ENCODE measurements at regions not wholly inside any gene's neighbourhood (a gene's known extent, or its start where the extent isn't known, plus 50 kb on each side); places are given as distances from the start of the nearest gene placed in this dataset.
"Not testable (repeated sequence)": the region's sequence is repeated elsewhere in the genome, so short reads cannot be mapped to it uniquely, and the experiment has no call there.

DNA sequence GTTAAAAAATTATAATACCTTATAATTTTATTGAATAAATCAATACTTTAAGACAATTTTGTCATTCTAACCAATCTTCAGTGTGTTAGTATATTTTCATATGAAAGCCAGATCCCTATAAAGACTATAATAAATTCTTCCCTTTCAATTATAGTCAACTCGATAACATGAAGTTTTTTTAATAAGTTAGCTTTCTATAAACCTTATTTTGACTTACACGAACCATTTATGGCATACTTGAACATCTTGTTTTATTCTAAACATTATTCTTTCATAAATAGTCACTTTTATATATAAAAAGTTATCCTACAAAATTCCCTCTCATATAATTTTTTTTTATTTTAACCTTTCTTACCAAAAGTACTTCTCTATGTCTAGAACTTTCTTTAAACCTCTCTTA lies 1002.3 kb downstream of the TMEM121 start:
- DNase-seq = no peak

GRCh38 chr14:106530031-106530422 lies 1003.6 kb downstream of the TMEM121 start:
- no peak for DNase-seq

DNA sequence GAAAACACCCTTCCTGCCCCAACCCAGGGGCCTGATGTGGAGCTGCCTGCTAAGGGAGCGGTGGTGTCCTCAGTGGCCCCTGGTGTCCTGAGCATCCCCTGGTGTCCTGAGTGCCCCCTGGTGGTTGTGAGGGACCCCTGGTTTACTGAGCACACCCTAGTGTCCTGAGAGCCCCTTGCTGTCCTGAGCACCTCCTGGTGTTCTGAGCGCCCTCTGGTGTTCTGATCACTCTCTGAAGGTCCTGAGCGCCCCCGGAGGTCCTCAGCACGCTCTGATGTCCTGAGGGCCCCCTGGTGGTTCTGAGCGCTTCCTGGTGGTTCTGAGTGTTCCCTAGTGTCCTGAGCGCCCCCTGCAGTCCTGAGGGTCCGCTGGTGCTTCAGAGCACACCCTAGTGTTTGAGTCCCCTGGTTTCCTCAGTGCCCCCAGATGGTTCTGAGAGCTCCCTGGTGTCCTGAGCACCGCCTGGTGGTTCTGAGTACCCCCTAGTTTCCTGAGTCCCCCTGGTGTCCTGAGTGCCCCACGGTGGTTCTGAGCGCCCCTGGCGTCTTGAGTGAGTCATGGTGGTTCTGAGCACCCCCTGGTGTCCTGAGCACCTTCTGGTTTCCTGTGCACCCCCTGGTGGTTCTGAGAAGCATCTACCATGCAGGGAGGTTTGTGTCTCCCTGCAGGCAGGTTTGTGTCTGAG lies 1004.2 kb downstream of the TMEM121 start:
- no peak for DNase-seq

GRCh38 chr14:106537597-106537996 lies 1011.2 kb downstream of the TMEM121 start:
- DNase-seq = not testable (repeated sequence)

DNA sequence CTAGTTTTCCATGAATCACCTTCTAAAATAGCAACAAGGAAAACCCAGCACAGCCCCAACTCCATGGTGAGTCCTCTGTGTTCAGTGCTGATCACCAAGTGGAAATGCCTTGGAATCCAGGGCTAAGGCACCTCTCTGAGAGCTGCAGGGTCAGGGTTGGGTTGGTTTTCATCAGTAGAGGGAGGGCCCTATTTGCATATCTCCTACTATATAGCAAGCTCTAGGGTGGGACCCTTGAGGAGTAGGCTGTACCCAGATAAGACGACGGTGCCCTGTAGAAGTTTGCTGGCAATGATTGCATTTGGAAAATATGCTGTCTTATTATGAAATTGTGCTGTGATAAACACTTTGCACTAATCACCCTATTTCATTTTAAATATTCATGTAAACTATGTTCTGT lies 1011.8 kb downstream of the TMEM121 start:
- no peak for DNase-seq

- no peak for DNase-seq
Observed at GRCh38 chr14:106547735-106548434, 1021.5 kb downstream of the TMEM121 start.

GRCh38 chr14:106549064-106549463 lies 1022.7 kb downstream of the TMEM121 start:
- DNase-seq = no peak

DNA sequence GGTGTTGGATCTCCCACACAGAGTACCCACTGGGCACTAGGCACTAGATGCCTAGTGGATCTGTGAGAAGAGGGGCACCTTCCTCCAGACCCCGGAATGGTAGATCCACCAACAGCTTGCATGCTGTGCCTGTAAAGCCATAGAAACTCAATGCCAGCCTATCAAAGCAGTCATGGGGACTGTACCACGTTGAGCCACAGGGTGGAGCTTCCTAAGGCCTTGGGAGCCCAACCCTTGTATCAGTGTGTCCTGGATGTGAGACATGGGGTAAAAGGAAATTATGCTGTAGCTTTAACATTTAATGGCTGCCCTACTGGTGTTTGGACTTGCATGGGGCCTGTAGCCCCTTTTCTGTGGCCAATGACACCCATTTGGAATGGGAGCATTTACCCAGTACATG lies 1024.9 kb downstream of the TMEM121 start:
- DNase-seq = no peak

DNA sequence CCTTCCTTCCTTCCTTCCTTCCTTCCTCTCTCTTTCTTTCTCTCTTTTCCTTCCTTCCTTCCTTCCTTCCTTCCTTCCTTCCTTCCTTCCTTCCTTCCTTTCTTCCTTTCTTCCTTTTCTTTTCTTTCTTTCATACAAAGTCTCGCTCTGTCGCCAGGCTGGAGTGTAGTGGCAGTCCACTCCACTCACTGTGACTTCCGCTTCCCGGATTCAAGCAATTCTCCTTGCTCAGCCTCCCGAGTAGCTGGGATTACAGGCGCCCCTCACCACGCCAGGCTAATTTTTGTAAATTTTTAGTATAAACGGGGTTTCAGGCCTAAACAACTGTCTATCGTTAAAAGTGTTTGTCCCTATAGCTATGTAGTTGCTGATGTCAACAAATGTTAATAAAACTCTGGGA lies 1029.8 kb downstream of the TMEM121 start:
- not testable (repeated sequence) for DNase-seq

DNA sequence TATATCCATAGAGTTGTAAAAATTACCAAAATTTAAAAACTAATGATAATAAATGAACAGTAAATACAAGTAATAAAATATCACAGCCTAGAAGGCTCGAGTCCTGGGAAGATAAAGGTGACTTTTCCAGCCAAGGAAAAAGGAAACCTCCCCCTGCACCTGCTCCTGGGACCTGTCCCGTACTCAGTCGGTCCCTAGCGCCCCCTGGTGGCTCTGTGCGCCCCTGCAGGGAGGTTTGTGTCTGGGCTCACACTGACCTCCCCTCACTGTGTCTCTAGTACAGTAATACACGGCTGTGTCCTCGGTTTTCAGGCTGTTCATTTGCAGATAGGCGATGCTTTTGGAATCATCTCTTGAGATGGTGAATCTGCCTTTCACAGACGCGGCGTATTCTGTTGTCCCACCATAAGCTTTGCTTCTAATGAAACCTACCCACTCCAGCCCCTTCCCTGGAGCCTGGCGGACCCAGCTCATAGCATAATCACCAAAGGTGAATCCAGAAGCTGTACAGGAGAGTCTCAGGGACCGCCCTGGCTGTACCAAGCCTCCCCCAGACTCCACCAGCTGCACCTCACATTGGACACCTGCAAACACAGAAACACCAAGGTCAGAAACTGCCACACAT lies 1030.4 kb downstream of the TMEM121 start:
- DNase-seq = no peak

GRCh38 chr14:106562451-106562850 lies 1036.1 kb downstream of the TMEM121 start:
- no peak for DNase-seq

DNA sequence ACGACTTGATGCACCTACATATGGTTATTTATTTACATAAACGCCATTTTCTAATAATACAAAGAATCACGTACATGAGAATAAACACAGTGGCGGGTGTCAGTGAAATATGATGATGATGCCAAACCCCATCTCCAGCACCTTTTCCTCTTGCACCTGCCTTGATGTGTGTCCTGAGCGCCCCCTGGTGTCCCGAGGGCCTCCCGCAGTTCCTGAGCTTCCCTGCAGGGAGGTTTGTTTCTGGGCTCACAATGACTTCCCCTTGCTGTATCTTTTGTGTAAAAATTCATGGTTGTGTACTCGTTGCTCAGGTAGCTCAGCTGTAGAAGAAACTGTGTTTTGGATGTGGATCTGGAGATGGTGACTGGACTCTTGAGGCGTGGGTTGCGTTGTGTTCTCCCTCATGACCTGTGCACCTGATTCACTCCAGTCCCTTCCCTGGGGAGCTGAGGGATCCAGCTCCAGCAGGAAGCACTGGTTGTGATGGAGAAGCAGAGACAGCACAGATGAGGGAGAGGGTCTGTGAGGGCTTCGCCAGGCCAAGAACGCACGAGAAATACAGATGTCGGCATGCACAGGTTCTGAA lies 1037.8 kb downstream of the TMEM121 start:
- no peak for DNase-seq

GRCh38 chr14:106578481-106578880 lies 1052.1 kb downstream of the TMEM121 start:
- no peak for DNase-seq

DNA sequence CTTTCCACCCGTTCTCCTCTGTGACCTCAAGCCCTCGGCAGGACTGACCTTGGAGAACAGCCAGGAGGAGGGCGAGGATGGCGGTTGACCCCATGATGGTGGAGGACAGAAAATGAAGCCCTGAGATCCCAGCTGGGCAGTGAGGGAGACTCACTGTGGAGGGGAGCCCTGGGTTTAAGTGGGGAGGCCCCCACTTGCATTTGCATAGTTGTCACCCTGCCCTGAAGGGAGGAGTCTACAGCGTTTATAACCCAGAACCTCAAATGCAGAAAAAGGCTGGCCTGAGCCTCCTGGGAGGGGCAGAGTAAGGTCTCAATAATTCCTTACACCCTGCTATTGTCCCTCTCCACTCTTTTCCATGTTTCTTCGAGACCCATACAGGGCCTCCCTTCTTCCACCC lies 1052.7 kb downstream of the TMEM121 start:
- no peak for DNase-seq

GRCh38 chr14:106585692-106586091 lies 1059.3 kb downstream of the TMEM121 start:
- no peak for DNase-seq

DNA sequence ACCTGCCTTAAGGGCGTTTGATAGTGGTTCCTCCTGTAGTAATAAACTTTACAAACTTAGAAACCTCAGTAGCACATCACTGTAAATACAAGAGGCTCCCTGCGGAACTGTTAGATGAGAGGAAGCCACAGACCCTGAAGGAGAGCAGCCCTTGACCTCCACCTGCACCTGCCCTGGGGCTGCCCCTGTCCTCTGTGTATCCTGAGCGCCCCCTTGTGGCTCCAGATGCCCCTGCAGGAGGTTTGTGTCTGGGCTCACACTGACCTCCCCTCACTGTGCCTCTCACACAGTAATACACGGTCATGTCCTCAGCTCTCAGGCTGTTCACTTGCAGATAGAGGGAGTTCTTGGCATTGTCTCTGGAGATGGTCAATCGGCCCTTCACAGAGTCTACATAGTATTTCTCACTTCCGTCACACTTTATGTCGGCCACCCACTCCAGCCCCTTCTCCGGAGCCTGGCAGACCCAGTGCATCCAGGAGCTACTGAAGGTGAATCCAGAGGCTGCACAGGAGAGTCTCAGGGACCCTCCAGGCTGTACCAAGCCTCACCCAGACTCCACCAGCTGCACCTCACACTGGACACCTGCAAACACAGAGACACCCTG lies 1059.8 kb downstream of the TMEM121 start:
- DNase-seq = no peak

DNA sequence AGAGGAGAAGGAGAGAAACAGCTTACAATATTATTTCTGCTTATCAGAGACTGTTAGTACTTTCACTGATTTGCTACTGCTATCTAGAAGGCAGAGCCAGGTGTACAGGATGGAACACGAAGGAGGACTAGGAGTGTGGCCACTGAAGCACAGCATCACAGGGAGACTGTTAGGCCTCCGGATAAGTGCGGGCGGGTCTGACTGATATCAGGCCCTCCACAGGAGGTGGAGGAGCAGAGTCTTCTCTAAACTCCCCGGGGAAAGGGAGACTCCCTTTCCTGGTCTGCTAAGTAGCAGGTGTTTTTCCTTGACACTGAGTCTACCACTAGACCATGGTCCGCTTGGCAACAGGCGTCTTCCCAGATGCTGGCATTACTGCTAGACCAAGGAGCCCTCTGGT lies 1065.2 kb downstream of the TMEM121 start:
- DNase-seq = not testable (repeated sequence)

DNA sequence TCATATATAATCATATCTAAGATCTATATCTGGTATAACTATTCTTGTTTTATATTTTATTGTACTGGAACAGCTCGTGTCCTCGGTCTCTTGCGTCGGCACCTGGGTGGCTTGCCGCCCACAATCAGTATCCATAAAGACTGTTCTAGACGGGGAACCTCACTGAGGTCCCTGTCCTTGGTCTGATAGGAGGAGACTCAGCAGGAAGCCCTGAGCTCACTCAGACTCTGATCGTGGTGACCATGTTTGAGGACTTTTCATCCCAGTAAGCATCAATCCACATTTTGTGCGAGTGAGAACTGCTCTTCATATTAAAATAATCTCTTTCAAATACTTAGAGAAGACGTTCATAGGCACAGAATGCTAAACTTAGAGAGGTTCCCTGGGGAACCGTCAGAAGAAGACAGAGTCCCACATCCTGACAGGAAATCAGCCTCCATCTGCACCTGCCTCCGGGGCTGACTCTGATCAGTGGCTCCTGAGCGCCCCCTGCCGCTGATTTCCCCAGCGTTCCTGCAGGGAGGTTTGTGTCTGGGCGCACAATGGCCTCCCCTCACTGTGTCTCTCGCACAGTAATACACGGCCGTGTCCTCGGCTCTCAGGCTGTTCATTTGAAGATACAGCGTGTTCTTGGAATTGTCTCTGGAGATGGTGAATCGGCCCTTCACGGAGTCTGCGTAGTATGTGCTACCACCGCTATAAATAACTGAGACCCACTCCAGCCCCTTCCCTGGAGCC lies 1065.9 kb downstream of the TMEM121 start:
- DNase-seq = not testable (repeated sequence)

GRCh38 chr14:106599209-106599608 lies 1072.8 kb downstream of the TMEM121 start:
- DNase-seq = no peak

GRCh38 chr14:106605548-106606448 lies 1079.4 kb downstream of the TMEM121 start:
- no peak for DNase-seq

GRCh38 chr14:106606936-106607335 lies 1080.6 kb downstream of the TMEM121 start:
- DNase-seq = no peak

DNA sequence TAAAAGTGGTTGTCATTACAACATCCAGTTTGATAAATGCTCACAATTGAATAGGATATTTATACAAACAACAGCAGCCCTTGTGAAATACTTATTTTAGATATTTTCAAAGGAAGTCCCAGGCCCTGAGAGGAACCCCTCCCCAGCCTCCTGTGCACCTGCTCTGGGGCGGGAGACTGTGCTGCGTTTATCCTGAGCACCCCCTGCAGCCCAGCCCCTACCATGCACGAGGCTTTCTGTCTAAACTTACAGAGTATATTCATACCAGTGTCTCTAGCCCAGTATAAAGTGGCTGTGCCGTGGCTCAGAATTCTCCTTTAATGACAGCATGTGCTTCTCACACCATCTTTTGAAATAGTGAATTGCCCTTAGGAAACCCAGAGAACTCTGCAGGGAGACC lies 1084.3 kb downstream of the TMEM121 start:
- DNase-seq = no peak

Measured in right forelimb (tissue), 1 donor.